Liver (tissue), 7 donors: ENCODE measurements at regions not wholly inside any gene's neighbourhood (a gene's known extent, or its start where the extent isn't known, plus 50 kb on each side); places are given as distances from the start of the nearest gene placed in this dataset.

Experiments
- DNase-seq: peaks from one replicate; pipeline ENCODE4 v3.0.0-alpha.2; 2017; ENCODE audit warnings: low spot score
- H3K27ac ChIP-seq, 2 donors: one replicate each; pipeline ENCODE4 v1.7.0; 2013; ENCODE audit warnings: inconsistent platforms in 2 of 2, low read length in 2 of 2, control low read depth in 1 of 2, low read depth in 1 of 2, mild to moderate bottlenecking in 1 of 2
- H3K27me3 ChIP-seq, 4 donors: one replicate each; pipeline versions ENCODE4 v1.6.1 to v1.7.0; 2013; ENCODE audit warnings: low read length in 3 of 4, inconsistent platforms in 1 of 4, mild to moderate bottlenecking in 1 of 4, moderate library complexity in 1 of 4; ENCODE audit not compliant: control insufficient read depth in 4 of 4, insufficient read depth in 4 of 4
- H3K36me3 ChIP-seq, 4 donors: one replicate each; pipeline versions ENCODE4 v1.6.1 to v1.7.0; 2013; ENCODE audit warnings: low read length in 3 of 4, mild to moderate bottlenecking in 3 of 4, low read depth in 1 of 4, moderate library complexity in 1 of 4; ENCODE audit not compliant: control insufficient read depth in 4 of 4, insufficient read depth in 3 of 4
- H3K4me1 ChIP-seq, 4 donors: one replicate each; pipeline versions ENCODE4 v1.6.1 to v1.7.0; 2013; ENCODE audit warnings: low read length in 3 of 4, mild to moderate bottlenecking in 3 of 4, moderate library complexity in 1 of 4; ENCODE audit not compliant: control insufficient read depth in 4 of 4, insufficient read depth in 4 of 4
- H3K4me3 ChIP-seq, 3 donors: one replicate each; pipeline versions ENCODE4 v1.6.1 to v1.7.0; 2013; ENCODE audit warnings: low read length in 3 of 3, control low read depth in 1 of 3, low read depth in 1 of 3, mild to moderate bottlenecking in 1 of 3
- H3K9ac ChIP-seq, 2 donors: one replicate each; pipeline ENCODE4 v1.7.0; 2013; ENCODE audit warnings: low read length in 2 of 2, mild to moderate bottlenecking in 2 of 2, moderate library complexity in 2 of 2, control low read depth in 1 of 2, low read depth in 1 of 2
- H3K9me3 ChIP-seq, 4 donors: one replicate each; pipeline versions ENCODE4 v1.6.1 to v1.7.0; 2013; ENCODE audit warnings: low read length in 3 of 4; ENCODE audit not compliant: control insufficient read depth in 4 of 4
- FOXA1 ChIP-seq: IDR thresholded peaks from 2 replicates; pipeline ENCODE4 v1.6.1; 2016; ENCODE audit warnings: antibody characterized with exemption
- FOXA2 ChIP-seq: IDR thresholded peaks from 2 replicates; pipeline ENCODE4 v1.6.1; 2016; ENCODE audit warnings: antibody characterized with exemption
- HNF4G ChIP-seq: IDR thresholded peaks from 2 replicates; pipeline ENCODE4 v1.6.1; 2016; ENCODE audit warnings: antibody characterized with exemption
- JUND ChIP-seq, 2 donors: IDR thresholded peaks; 2 replicates each; pipeline ENCODE4 v1.6.1; 2016; ENCODE audit warnings: antibody characterized with exemption in 2 of 2
- NR2F2 ChIP-seq: IDR thresholded peaks from 2 replicates; pipeline ENCODE4 v1.6.1; 2016; ENCODE audit warnings: antibody characterized with exemption
- WGBS: extraction: QIAGEN DNeasy Blood & Tissue Kit; methylation state at CpG from one replicate; pipeline ENCODE4 v1.1.7; 2013; 5-methylcytosine and 5-hydroxymethylcytosine counted together
- TF ChIP-seq, protein P1 (sequence below): IDR thresholded peaks from 2 replicates; pipeline ENCODE4 v1.6.1; 2016; ENCODE audit warnings: antibody characterized with exemption
- donor health status: healthy.
- donor health status: healthy.
- donor health status: healthy.
- donor health status: healthy.

DNA sequence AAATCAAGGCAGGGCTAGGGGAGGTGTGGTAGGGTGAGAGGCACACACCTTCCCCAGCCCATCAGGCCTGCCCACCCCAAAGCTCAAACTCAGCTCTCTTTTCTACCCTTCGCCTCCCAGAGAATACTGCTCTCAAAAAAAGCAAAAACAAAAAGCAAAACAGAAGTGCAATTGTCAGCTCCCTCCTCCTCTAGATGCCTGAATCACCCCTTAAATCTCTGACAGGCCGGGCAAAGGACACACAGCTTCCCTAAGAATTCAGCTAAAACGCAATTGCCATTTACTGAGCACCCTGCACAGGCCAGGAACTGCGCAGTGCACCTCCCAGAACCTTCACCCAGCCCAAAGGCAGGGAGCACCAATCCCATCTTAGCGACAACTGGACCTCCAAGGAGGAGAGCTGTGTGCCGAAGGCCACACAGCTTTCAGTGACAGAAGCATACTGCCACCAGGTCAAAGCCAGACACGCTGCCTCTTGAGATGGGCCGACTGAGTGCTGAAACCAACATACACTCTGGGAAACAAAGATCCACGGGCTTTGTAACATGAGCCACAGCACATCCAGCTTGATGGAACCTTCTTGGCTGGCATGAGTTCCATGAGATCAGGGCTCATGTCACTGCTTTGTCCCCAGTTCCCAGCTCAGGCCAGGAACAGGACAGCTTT lies 53.4 kb upstream of the STXBP1 start (continued):
- TF ChIP-seq, protein P1, sequence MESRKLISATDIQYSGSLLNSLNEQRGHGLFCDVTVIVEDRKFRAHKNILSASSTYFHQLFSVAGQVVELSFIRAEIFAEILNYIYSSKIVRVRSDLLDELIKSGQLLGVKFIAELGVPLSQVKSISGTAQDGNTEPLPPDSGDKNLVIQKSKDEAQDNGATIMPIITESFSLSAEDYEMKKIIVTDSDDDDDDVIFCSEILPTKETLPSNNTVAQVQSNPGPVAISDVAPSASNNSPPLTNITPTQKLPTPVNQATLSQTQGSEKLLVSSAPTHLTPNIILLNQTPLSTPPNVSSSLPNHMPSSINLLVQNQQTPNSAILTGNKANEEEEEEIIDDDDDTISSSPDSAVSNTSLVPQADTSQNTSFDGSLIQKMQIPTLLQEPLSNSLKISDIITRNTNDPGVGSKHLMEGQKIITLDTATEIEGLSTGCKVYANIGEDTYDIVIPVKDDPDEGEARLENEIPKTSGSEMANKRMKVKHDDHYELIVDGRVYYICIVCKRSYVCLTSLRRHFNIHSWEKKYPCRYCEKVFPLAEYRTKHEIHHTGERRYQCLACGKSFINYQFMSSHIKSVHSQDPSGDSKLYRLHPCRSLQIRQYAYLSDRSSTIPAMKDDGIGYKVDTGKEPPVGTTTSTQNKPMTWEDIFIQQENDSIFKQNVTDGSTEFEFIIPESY, result no peak

DNA sequence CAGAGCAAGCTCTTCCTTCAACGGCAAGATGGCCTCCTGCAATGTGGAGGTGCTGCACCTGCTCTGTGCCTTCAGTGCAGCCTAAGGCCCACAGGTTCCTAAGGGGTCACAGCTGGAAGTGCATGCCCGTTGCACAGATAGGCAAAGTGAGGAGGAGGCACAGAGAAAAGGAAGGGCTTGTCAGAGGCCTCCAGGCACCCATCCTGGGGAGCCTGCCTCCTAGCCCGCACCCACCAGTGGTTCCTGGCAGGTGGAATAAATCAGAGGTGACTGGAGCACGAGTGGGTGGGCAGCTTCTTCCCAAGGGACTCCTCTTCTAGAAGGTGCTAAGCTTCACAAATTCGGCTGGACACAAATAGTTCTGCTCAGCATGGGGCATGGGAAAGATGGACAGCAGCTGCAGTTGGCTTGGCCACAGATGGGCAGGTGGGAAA lies 52.8 kb upstream of the STXBP1 start:
- no peaks in the 10 kb centered on the region for H3K27me3 ChIP-seq
- no peak overlapping the region for H3K9ac ChIP-seq
- no peaks in the 10 kb centered on the region for H3K9me3 ChIP-seq
- DNase-seq, result no peak
- H3K4me3 ChIP-seq, result no peak overlapping the region
- WGBS, result 79% methylated on average over 5 of the region's 5 CpGs
- no peak overlapping the region for H3K27ac ChIP-seq
- TF ChIP-seq NR2F2 (no peak), FOXA2 (no peak)
- no peaks in the 10 kb centered on the region for H3K36me3 ChIP-seq
- peaks cover 0 to 10% (median 2%) of the 10 kb centered on the region in 4 donors for H3K4me1 ChIP-seq

DNA sequence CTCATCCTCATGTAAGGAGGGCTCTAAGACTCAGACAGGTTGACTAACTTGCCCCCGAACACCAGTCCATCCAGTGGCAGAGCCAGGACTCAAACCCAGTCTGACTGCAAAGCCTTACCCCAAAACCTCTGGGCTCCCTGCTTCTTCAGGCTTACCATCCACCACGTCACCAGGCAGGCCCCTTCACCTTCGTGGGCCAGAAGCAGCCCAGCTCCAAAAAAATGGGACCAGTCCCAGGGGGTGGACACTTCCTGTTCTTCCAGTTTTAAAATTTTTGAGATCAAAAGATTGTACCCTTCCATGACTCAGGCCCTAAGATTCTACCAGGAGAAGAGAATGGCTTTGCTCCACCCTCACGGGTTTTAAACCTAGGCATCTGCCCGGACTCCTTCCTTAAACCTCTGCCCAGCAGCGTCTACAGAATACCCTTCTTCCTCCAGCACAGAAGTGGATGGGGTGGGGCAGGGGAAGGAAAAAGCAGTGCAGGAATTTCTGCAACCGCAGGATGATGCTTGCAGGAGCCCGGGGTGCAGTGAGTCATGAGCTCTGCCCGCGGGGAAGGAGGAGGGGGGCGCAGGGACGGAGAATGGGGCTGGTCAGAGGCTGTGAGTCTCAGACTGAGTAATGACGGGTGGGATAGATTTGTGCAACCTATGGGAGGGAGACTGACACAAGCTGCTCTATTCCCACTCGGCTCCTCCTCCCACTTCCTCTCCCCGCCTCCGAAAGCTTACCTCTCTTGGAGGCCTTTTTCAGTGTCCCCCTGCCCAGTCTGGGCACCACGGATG lies 50.4 kb upstream of the STXBP1 start:
- no peak overlapping the region for H3K9ac ChIP-seq
- H3K4me1 ChIP-seq, result peaks cover 0 to 10% (median 7%) of the 10 kb centered on the region in 4 donors
- no peaks in the 10 kb centered on the region for H3K27me3 ChIP-seq
- WGBS, result 64% methylated on average over 17 of the region's 17 CpGs
- no peak overlapping the region for H3K4me3 ChIP-seq
- TF ChIP-seq, protein P1, result no peak
- TF ChIP-seq HNF4G (no peak), JUND (IDR thresholded peaks at IDR 0.05) (peak in 1 of 2 donors; percentile 35), FOXA1 (no peak)
- no peak for DNase-seq
- no peaks in the 10 kb centered on the region for H3K9me3 ChIP-seq
- peak overlapping the region; percentile 74 to 88 for H3K27ac ChIP-seq
- H3K36me3 ChIP-seq, result no peaks in the 10 kb centered on the region
